Testis (tissue), 2 donors: ENCODE measurements at regions not wholly inside any gene's neighbourhood (a gene's known extent, or its start where the extent isn't known, plus 50 kb on each side); places are given as distances from the start of the nearest gene placed in this dataset.

Source experiments
- DNase-seq: peaks from one replicate; pipeline ENCODE4 v3.0.0-alpha.2; 2019
- H3K27ac ChIP-seq, 2 donors: fragments of 200-600 bp; sonication (generic); one replicate each; pipeline ENCODE4 v1.5.1; 2019
- H3K27me3 ChIP-seq: fragments of 200-600 bp; sonication (generic); one replicate; pipeline ENCODE4 v1.5.1; 2019
- H3K36me3 ChIP-seq: fragments of 200-600 bp; sonication (generic); one replicate; pipeline ENCODE4 v1.5.1; 2017; ENCODE audit warnings: low read depth; ENCODE audit errors: missing control alignments
- H3K4me1 ChIP-seq: fragments of 200-600 bp; sonication (generic); one replicate; pipeline ENCODE4 v1.5.1; 2019
- H3K4me3 ChIP-seq, 2 donors: fragments of 200-600 bp; sonication (generic); one replicate each; pipeline ENCODE4 v1.5.1; 2017 to 2019
- H3K9me3 ChIP-seq: fragments of 200-600 bp; sonication (generic); one replicate; pipeline ENCODE4 v1.5.1; 2017
- CTCF ChIP-seq, 3 experiments: fragments of 450-650 bp in 2 of 3; fragments of 200-600 bp in 1 of 3; sonication (generic) in 1 of 3; IDR thresholded peaks; one replicate each; pipeline ENCODE4 v1.5.1; 2016 to 2019; ENCODE audit warnings: antibody characterized with exemption in 3 of 3, mild to moderate bottlenecking in 2 of 3, moderate library complexity in 1 of 3
- POLR2A ChIP-seq: fragments of 450-650 bp; IDR thresholded peaks from one replicate; pipeline ENCODE4 v1.6.1; 2017; ENCODE audit warnings: antibody characterized with exemption, mild to moderate bottlenecking, moderate library complexity
- WGBS, 2 donors: methylation state at CpG; one replicate each; pipeline ENCODE4 v1.1.5; 2018; 5-methylcytosine and 5-hydroxymethylcytosine counted together
- intact Hi-C: fragments of 100-400 bp; cut with DNase I; formaldehyde crosslinking; loops from one replicate; pipeline ENCODE4 v1.15.1; 2023; ENCODE audit warnings: low total_unique reads

- Histone ChIP-seq H3K4me1 (no peaks in the 10 kb centered on the region), H3K4me3 (no peak overlapping the region), H3K36me3 (no peaks in the 10 kb centered on the region), H3K27me3 (no peaks in the 10 kb centered on the region), H3K27ac (no peak overlapping the region), H3K9me3 (no peaks in the 10 kb centered on the region)
- intact Hi-C loops = no loop called here
- no peak for DNase-seq
- TF ChIP-seq POLR2A = no peak
- TF ChIP-seq CTCF (IDR thresholded peaks at IDR 0.05) = no peak
- 91 to 100% methylated on average over 1 of the region's 1 CpG for WGBS, 2 donors
Observed at GRCh38 chr3:163753033-163753432, 1325.3 kb downstream of the SI start.

GRCh38 chr3:163745204-163745603 lies 1333.1 kb downstream of the SI start:
- 89% methylated on average over 2 of the region's 2 CpGs for WGBS, 2 donors
- Histone ChIP-seq H3K9me3 (no peaks in the 10 kb centered on the region), H3K4me3 (no peak overlapping the region), H3K27me3 (no peaks in the 10 kb centered on the region), H3K4me1 (no peaks in the 10 kb centered on the region), H3K36me3 (no peaks in the 10 kb centered on the region), H3K27ac (no peak overlapping the region)
- DNase-seq = no peak
- intact Hi-C loops = no loop called here
- TF ChIP-seq CTCF (IDR thresholded peaks at IDR 0.05) = no peak
- TF ChIP-seq POLR2A = no peak

GRCh38 chr3:163735394-163735793 lies 1342.9 kb downstream of the SI start:
- no peaks in the 10 kb centered on the region for H3K9me3 ChIP-seq
- 81 to 92% methylated on average over 1 of the region's 1 CpG for WGBS, 2 donors
- intact Hi-C loops = no loop called here

GRCh38 chr3:163730684-163731083 lies 1347.6 kb downstream of the SI start:
- no peak for DNase-seq
- Histone ChIP-seq H3K27ac (no peak overlapping the region), H3K36me3 (no peaks in the 10 kb centered on the region), H3K27me3 (no peaks in the 10 kb centered on the region), H3K9me3 (no peaks in the 10 kb centered on the region), H3K4me3 (no peak overlapping the region), H3K4me1 (no peaks in the 10 kb centered on the region)
- no peak for TF ChIP-seq POLR2A
- no peak for TF ChIP-seq CTCF (IDR thresholded peaks at IDR 0.05)
- 92 to 98% methylated on average over 2 of the region's 2 CpGs for whole genome bisulfite sequencing, 2 donors
- intact Hi-C loops = no loop called here

More at GRCh38 chr3:163735394-163735793, 1342.9 kb downstream of the SI start:
- Histone ChIP-seq H3K36me3 (no peaks in the 10 kb centered on the region), H3K27ac (no peak overlapping the region), H3K4me1 (no peaks in the 10 kb centered on the region), H3K27me3 (no peaks in the 10 kb centered on the region), H3K4me3 (no peak overlapping the region)
- DNase-seq = no peak
- TF ChIP-seq POLR2A (no peak), CTCF (IDR thresholded peaks at IDR 0.05) (no peak)

GRCh38 chr3:163726125-163726524 lies 1352.2 kb downstream of the SI start:
- Histone ChIP-seq H3K4me3 (no peak overlapping the region), H3K36me3 (no peaks in the 10 kb centered on the region), H3K27ac (no peak overlapping the region), H3K4me1 (no peaks in the 10 kb centered on the region), H3K9me3 (no peaks in the 10 kb centered on the region), H3K27me3 (no peaks in the 10 kb centered on the region)
- no peak for TF ChIP-seq CTCF (IDR thresholded peaks at IDR 0.05)
- TF ChIP-seq POLR2A = no peak
- DNase-seq = no peak
- intact Hi-C loops = no loop called here
- WGBS, 2 donors = 66 to 73% methylated on average over 2 of the region's 2 CpGs
